PC-9 (cell line): ENCODE measurements at regions not wholly inside any gene's neighbourhood (a gene's known extent, or its start where the extent isn't known, plus 50 kb on each side); places are given as distances from the start of the nearest gene placed in this dataset.
A peak's percentile ranks its signal among the peaks of the same experiment; 100 is the strongest.

Source experiments
- BruUV-seq: library from RNA; stranded (reverse); fragments of 400-500 nt; replicated peaks from 2 replicates; lab custom pipeline; 2021; lab: Mats Ljungman, UMichigan
- CTCF ChIA-PET: fragments of 300-600 bp; sonication (Branson Sonifier 250); formaldehyde crosslinking; loops from one replicate; lab custom pipeline; 2022; ENCODE audit warnings: antibody characterized with exemption; lab: Charles Lee
- POLR2A ChIA-PET: fragments of 300-600 bp; sonication (Branson Sonifier 250); formaldehyde crosslinking; loops from one replicate; lab custom pipeline; 2022; ENCODE audit warnings: antibody characterized with exemption; ENCODE audit not compliant: unreplicated experiment; lab: Charles Lee
- DNase-seq, 2 experiments: peaks; one replicate each; pipeline versions ENCODE4 v3.0.0 to v3.0.0-alpha.2; 2015 to 2022; ENCODE audit warnings: mixed read lengths in 1 of 2
- H2AFZ ChIP-seq: fragments of 200-600 bp; sonication (generic); 2 replicates; pipeline ENCODE4 v1.8.1; 2017; ENCODE audit warnings: antibody characterized with exemption
- H3F3A ChIP-seq: fragments of 200-600 bp; sonication (generic); 2 replicates; pipeline ENCODE4 v1.8.1; 2017; ENCODE audit warnings: antibody characterized with exemption, mild to moderate bottlenecking, low read depth; ENCODE audit not compliant: insufficient read depth
- H3K27ac ChIP-seq: fragments of 200-600 bp; sonication (generic); 2 replicates; pipeline ENCODE4 v1.6.1; 2016; ENCODE audit warnings: mixed run types
- H3K27me3 ChIP-seq: fragments of 200-600 bp; sonication (generic); 2 replicates; pipeline ENCODE4 v1.6.1; 2016; ENCODE audit warnings: low read depth, mixed run types; ENCODE audit not compliant: insufficient read depth
- H3K36me3 ChIP-seq: fragments of 200-600 bp; sonication (generic); 2 replicates; pipeline ENCODE4 v1.6.1; 2016; ENCODE audit warnings: low read depth, mixed run types
- H3K4me1 ChIP-seq: fragments of 200-600 bp; sonication (generic); replicated peaks from 2 replicates; pipeline ENCODE4 v1.6.1; 2016; ENCODE audit warnings: mixed run types; ENCODE audit not compliant: insufficient read depth
- H3K4me2 ChIP-seq: fragments of 200-600 bp; sonication (generic); 2 replicates; pipeline ENCODE4 v1.6.1; 2017; ENCODE audit warnings: mixed run types
- H3K4me3 ChIP-seq: fragments of 200-600 bp; sonication (generic); 2 replicates; pipeline ENCODE4 v1.6.1; 2016; ENCODE audit warnings: mixed run types
- H3K79me2 ChIP-seq: fragments of 200-600 bp; sonication (generic); 2 replicates; pipeline ENCODE4 v1.6.1; 2017; ENCODE audit warnings: low read depth, mixed run types
- H3K9me2 ChIP-seq: fragments of 200-600 bp; sonication (generic); 2 replicates; pipeline ENCODE4 v1.8.1; 2017; ENCODE audit warnings: mild to moderate bottlenecking; ENCODE audit not compliant: insufficient read depth
- H3K9me3 ChIP-seq: fragments of 200-600 bp; sonication (generic); 2 replicates; pipeline ENCODE4 v1.8.1; 2016; ENCODE audit warnings: low read depth; ENCODE audit not compliant: insufficient read depth
- H4K20me1 ChIP-seq: fragments of 200-600 bp; sonication (generic); 2 replicates; pipeline ENCODE4 v1.8.1; 2017; ENCODE audit not compliant: insufficient read depth
- EZH2 ChIP-seq: fragments of 200-600 bp; sonication (generic); IDR thresholded peaks from 2 replicates; pipeline ENCODE4 v1.8.0; 2017; ENCODE audit warnings: antibody characterized with exemption, low read depth
- intact Hi-C: fragments of 100-400 bp; cut with micrococcal nuclease; formaldehyde crosslinking; loops from one replicate; pipeline ENCODE4 v1.10.0; 2022; ENCODE audit not compliant: unreplicated experiment
- TF ChIP-seq, protein P1 (sequence below): fragments of 200-600 bp; sonication (generic); conservative IDR thresholded peaks from 2 replicates; pipeline ENCODE4 v1.6.1; 2017; ENCODE audit warnings: mixed run types, antibody characterized with exemption, mild to moderate bottlenecking, moderate library complexity

DNA sequence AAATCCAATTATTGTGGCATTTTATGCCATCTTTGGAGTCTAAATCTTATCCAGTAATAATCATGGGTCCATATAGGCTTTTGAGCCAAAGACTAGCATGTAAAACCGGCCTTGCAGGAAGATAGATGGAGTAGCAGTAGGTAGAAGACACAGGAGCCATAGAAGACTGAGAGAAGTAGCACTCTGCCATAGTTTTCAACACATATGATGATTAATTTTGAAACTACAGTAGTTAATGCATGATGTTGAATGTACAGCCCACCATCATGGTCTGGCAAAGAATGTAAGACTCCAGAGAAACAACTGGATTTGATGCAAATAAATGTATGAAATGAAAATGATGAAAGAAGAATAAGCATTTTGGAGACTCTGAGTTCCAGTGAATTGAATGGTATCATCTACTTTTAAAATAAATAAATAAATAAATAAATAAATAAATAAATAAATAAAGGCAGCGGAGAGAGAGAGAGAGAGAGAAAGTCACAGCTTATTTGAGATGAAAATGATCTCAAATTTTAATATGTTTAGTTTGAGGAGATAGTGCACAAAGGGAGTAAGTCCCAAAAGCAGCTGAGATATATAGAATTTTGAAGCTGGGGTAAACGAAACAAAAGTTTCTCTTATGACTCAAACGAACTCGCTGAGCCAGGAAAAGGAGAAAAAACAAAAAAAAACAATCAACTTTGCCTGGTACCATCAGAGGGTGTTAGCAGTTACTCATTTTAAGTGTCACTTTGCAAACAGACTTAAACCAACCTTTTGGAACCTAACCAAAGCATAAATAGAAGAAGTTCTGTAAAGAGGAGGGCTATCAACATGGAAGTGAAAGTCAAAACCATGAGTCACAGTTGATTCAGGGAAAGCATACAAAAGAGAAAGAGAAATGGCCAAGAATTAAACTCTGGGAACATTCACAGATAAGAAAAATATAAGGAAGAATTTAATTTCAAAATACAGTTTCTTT is 388.7 kb downstream of the CETN3 start:
- no peak for TF ChIP-seq EZH2
- TF ChIP-seq, protein P1, sequence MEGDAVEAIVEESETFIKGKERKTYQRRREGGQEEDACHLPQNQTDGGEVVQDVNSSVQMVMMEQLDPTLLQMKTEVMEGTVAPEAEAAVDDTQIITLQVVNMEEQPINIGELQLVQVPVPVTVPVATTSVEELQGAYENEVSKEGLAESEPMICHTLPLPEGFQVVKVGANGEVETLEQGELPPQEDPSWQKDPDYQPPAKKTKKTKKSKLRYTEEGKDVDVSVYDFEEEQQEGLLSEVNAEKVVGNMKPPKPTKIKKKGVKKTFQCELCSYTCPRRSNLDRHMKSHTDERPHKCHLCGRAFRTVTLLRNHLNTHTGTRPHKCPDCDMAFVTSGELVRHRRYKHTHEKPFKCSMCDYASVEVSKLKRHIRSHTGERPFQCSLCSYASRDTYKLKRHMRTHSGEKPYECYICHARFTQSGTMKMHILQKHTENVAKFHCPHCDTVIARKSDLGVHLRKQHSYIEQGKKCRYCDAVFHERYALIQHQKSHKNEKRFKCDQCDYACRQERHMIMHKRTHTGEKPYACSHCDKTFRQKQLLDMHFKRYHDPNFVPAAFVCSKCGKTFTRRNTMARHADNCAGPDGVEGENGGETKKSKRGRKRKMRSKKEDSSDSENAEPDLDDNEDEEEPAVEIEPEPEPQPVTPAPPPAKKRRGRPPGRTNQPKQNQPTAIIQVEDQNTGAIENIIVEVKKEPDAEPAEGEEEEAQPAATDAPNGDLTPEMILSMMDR, result no peak
- intact Hi-C loops, result no loop called here
- BruUV-seq, result no TSS peak
- Histone ChIP-seq H3K4me1 (peaks cover 11% of the 10 kb centered on the region; the same call in 1 of the 2 replicates), H3K79me2 (no peaks in the 10 kb centered on the region), H2AFZ (no peak overlapping the region), H3K4me2 (peak overlapping the region; percentile 62), H3F3A (0 out of 2 replicates have a peak, but pooled peaks cover 4% of the 10 kb centered on the region), H3K4me3 (peak overlapping the region; percentile 23; the same call in 1 of the 2 replicates), H3K27ac (peak overlapping the region; percentile 65), H3K27me3 (no peaks in the 10 kb centered on the region), H4K20me1 (no peaks in the 10 kb centered on the region), H3K9me2 (no peaks in the 10 kb centered on the region), H3K9me3 (no peaks in the 10 kb centered on the region), H3K36me3 (no peaks in the 10 kb centered on the region)
- CTCF ChIA-PET, result no interaction called here
- peak; percentile 3 to 80 for DNase-seq
- POLR2A ChIA-PET, result no interaction called here

DNA sequence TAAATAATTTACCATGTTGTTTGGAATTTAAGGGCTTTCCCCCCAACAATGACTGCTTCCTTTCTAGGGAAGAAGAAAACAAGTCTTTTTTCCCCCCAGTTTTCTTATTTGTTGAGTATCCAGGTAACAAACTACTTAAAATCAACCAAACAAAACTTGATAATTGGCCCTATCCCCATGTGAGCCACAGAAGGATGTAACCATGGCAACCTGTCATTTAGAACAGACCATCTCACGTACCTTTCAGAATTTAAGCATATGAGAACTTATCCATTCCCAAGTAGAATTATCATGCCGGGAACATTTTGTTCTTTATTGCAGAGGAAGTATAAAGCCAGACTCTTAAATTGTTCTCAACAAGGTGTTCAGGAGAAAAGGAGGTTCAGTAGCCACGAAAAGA is 392.3 kb downstream of the CETN3 start:
- H3K4me1 ChIP-seq, result peaks cover 9% of the 10 kb centered on the region; the same call in 1 of the 2 replicates
- H3K4me2 ChIP-seq, result no peak overlapping the region
- H3K79me2 ChIP-seq, result no peaks in the 10 kb centered on the region
- no peaks in the 10 kb centered on the region for H3K9me3 ChIP-seq
- no TSS peak for BruUV-seq
- no peak for DNase-seq
- no peaks in the 10 kb centered on the region for H3K9me2 ChIP-seq
- intact Hi-C loops, result no loop called here
- no peaks in the 10 kb centered on the region for H3K27me3 ChIP-seq
- no peak for TF ChIP-seq EZH2
- TF ChIP-seq, protein P1, result no peak
- H4K20me1 ChIP-seq, result no peaks in the 10 kb centered on the region
- no peak overlapping the region for H2AFZ ChIP-seq
- H3F3A ChIP-seq, result 0 out of 2 replicates have a peak, but pooled peaks cover 4% of the 10 kb centered on the region
- H3K4me3 ChIP-seq, result no peak overlapping the region
- ChIA-PET POLR2A (no interaction called here), CTCF (no interaction called here)
- no peaks in the 10 kb centered on the region for H3K36me3 ChIP-seq
- no peak overlapping the region for H3K27ac ChIP-seq

DNA sequence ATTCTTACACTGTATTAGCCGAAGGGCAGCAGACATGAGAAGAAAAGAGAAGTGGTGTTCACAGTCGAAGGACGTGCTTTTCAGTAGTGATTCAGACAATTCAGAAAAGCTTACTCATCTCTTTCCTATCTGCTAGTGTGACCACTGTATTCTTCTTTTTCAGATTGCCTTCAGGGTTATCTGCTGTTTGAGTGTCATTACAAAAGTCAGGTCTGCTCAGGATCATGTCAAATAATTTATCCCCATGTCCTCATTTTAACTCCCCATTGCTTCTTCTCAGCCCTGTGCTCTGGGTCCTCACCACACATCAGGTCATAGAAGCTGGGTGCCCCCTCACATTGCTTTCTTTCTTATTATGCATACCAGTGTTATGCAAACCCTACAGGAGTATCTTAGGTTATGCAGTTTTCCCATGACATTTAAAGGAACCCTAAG is 394.0 kb downstream of the CETN3 start:
- Histone ChIP-seq H3K4me3 (no peak overlapping the region), H3K9me2 (no peaks in the 10 kb centered on the region), H3K27me3 (no peaks in the 10 kb centered on the region), H3K9me3 (no peaks in the 10 kb centered on the region), H3K4me2 (no peak overlapping the region), H3K36me3 (no peaks in the 10 kb centered on the region), H3K4me1 (no peaks in the 10 kb centered on the region; the same call in 1 of the 2 replicates), H3K79me2 (no peaks in the 10 kb centered on the region), H4K20me1 (no peaks in the 10 kb centered on the region), H3K27ac (no peak overlapping the region), H2AFZ (no peak overlapping the region), H3F3A (no peaks in the 10 kb centered on the region)
- no peak for TF ChIP-seq EZH2
- TF ChIP-seq, protein P1, result no peak
- CTCF ChIA-PET, result no interaction called here
- POLR2A ChIA-PET, result no interaction called here
- intact Hi-C loops, result no loop called here
- no TSS peak for BruUV-seq
- no peak for DNase-seq
